Upper lobe of right lung (tissue), 1 donor: ENCODE measurements at regions not wholly inside any gene's neighbourhood (a gene's known extent, or its start where the extent isn't known, plus 50 kb on each side); places are given as distances from the start of the nearest gene placed in this dataset.

Source experiments
- ATAC-seq: fragments of 200-7000 bp; cut with Tn5 transposase; one replicate; pipeline ENCODE4 v1.9.1; 2020; ENCODE audit warnings: mild to moderate bottlenecking, moderate library complexity
- DNase-seq: peaks from one replicate; pipeline ENCODE4 v3.0.0-alpha.2; 2020
- H3K27ac ChIP-seq: fragments of 200-600 bp; one replicate; pipeline ENCODE4 v1.8.0; 2022
- H3K27me3 ChIP-seq: fragments of 200-600 bp; one replicate; pipeline ENCODE4 v1.8.0; 2022; ENCODE audit warnings: mild to moderate bottlenecking
- H3K36me3 ChIP-seq: fragments of 200-600 bp; one replicate; pipeline ENCODE4 v1.8.0; 2022
- H3K4me1 ChIP-seq: fragments of 200-600 bp; one replicate; pipeline ENCODE4 v1.8.0; 2022
- H3K4me3 ChIP-seq: fragments of 200-600 bp; one replicate; pipeline ENCODE4 v1.8.0; 2022; ENCODE audit warnings: mild to moderate bottlenecking
- H3K9me3 ChIP-seq: fragments of 200-600 bp; one replicate; pipeline ENCODE4 v1.8.0; 2022
- CTCF ChIP-seq: fragments of 200-600 bp; IDR thresholded peaks from one replicate; pipeline ENCODE4 v1.8.0; 2022; ENCODE audit warnings: antibody characterized with exemption
- intact Hi-C: fragments of 100-400 bp; cut with DNase I; formaldehyde crosslinking; loops from one replicate; pipeline ENCODE4 v1.11.0; 2022
- donor health status: DM: no; HTN: yes; CAD: no; lungs with severe emphysema.

DNA sequence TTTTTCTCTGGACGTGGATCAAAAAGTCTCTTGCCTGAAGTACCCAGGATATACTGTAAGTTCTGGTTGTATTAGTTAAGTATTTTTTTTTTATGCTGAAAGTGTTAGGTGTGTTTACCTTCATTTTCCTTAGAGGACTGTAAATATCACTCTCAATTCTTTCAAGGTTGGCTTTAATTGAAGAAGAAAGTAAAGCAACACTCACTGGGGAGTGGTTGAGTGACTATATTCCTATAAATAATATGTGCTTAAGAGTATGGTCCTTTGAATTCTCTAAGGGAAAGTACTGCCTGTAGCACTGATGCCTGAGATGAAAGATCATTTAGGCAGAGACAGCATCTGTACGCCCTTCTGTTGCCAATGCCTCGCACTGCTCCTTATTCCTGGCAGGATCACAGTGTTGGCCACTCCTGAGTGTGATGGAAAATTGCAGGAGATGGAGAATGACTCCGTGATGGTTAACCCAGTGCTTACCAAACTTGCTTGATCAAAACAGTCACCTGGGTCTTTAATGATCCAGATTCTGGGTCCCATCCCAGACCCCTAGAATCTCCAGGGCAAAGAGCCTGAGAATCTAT lies 182.0 kb upstream of the MPDZ start:
- no peaks in the 10 kb centered on the region for H3K9me3 ChIP-seq
- no peak for TF ChIP-seq CTCF

GRCh38 chr9:13459071-13459470 lies 179.6 kb upstream of the MPDZ start:
- DNase-seq (no peak), ATAC-seq (no peak)
- Histone ChIP-seq H3K9me3 (no peaks in the 10 kb centered on the region), H3K27ac (no peak overlapping the region), H3K4me3 (no peak overlapping the region), H3K36me3 (no peaks in the 10 kb centered on the region), H3K27me3 (no peaks in the 10 kb centered on the region), H3K4me1 (no peaks in the 10 kb centered on the region)
- intact Hi-C loops, result no loop called here
- no peak for TF ChIP-seq CTCF

More for the DNA sequence above, 182.0 kb upstream of the MPDZ start:
- DNase-seq (no peak), ATAC-seq (no peak)
- intact Hi-C loops, result no loop called here
- H3K27ac ChIP-seq, result no peak overlapping the region
- no peak overlapping the region for H3K4me3 ChIP-seq
- H3K36me3 ChIP-seq, result no peaks in the 10 kb centered on the region
- H3K27me3 ChIP-seq, result no peaks in the 10 kb centered on the region
- H3K4me1 ChIP-seq, result no peaks in the 10 kb centered on the region

DNA sequence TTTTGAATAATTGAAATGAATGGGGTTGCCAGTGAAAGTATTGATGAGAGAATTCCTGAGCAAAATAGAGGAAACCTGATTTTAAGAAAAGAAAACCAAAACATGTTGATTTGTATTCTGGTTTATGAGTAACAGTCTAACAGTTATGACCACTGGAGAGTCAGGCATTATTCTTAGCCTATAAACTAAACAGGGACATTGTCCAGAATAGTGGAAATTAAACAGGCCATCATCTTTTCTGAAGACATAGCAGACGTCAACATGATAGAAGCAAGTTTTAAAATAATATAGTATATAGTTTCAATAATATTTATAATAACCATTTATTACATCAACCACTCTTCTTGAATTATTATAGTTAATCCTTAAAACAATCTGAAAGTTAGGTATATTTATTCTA lies 178.3 kb upstream of the MPDZ start:
- intact Hi-C loops, result no loop called here
- no peak for TF ChIP-seq CTCF
- no peaks in the 10 kb centered on the region for H3K4me1 ChIP-seq

GRCh38 chr9:13450723-13451122 lies 171.2 kb upstream of the MPDZ start:
- Histone ChIP-seq H3K4me3 (no peak overlapping the region), H3K27ac (no peak overlapping the region), H3K9me3 (no peaks in the 10 kb centered on the region), H3K4me1 (peaks cover 9% of the 10 kb centered on the region), H3K27me3 (no peaks in the 10 kb centered on the region), H3K36me3 (no peaks in the 10 kb centered on the region)
- ATAC-seq (no peak), DNase-seq (no peak)
- intact Hi-C loops, result no loop called here
- TF ChIP-seq CTCF, result no peak

More for the DNA sequence above, 178.3 kb upstream of the MPDZ start:
- Histone ChIP-seq H3K27me3 (no peaks in the 10 kb centered on the region), H3K27ac (no peak overlapping the region), H3K9me3 (no peaks in the 10 kb centered on the region), H3K36me3 (no peaks in the 10 kb centered on the region), H3K4me3 (no peak overlapping the region)
- ATAC-seq (no peak), DNase-seq (no peak)

- Histone ChIP-seq H3K36me3 (no peaks in the 10 kb centered on the region), H3K4me3 (no peak overlapping the region), H3K27ac (no peak overlapping the region), H3K4me1 (peaks cover 9% of the 10 kb centered on the region), H3K9me3 (no peaks in the 10 kb centered on the region), H3K27me3 (no peaks in the 10 kb centered on the region)
- intact Hi-C loops, result no loop called here
- no peak for TF ChIP-seq CTCF
- ATAC-seq (no peak), DNase-seq (no peak)
Measured at GRCh38 chr9:13448482-13448881, 169.0 kb upstream of the MPDZ start.
